NCI-H446 (cell line): ENCODE measurements at regions not wholly inside any gene's neighbourhood (a gene's known extent, or its start where the extent isn't known, plus 50 kb on each side); places are given as distances from the start of the nearest gene placed in this dataset.
A peak's percentile ranks its signal among the peaks of the same experiment; 100 is the strongest.
"Not testable (repeated sequence)": the region's sequence is repeated elsewhere in the genome, so short reads cannot be mapped to it uniquely, and the experiment has no call there.

Experiments used
- DNase-seq, 2 experiments: peaks; one replicate each; lab custom pipeline; 2025; lab: John Stamatoyannopoulos, UW

DNA sequence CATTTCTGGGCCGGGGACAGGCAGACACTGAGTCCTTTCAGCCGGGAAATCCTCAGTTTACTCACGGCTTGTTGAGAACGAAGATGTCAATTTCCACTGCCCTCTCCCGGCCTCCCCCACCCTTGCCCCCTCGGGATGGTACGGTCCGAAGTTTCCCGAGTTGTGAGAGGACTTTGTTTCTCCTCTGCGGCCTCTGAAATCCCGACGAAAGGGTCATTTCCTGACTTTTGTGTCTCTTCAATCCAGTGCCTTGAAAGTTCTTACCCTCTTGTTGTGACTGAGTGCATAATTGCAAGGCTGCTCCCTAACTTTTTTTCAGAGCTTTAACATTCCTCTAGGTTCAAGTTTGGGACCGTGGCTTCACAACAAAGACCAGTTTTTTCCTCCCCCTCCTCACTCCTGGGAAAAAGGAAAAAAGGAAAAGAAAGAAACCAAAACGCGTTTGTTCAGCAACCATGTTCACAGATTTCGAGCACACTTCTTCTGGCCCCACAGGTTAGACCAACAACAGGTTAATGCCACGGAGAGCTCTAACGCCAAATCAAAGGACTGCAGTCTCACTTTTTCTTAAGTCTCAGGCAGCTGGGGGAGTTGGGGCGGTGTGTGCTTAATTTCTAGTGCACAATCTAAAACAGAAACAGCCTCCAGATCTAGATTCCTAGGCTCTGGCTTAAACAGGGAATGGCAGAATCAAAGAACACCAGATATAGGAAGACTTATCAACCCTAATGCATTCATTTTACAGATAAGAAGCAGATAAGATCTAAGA is 138.9 kb downstream of the TMCO5A start:
- DNase-seq = no peak

DNA sequence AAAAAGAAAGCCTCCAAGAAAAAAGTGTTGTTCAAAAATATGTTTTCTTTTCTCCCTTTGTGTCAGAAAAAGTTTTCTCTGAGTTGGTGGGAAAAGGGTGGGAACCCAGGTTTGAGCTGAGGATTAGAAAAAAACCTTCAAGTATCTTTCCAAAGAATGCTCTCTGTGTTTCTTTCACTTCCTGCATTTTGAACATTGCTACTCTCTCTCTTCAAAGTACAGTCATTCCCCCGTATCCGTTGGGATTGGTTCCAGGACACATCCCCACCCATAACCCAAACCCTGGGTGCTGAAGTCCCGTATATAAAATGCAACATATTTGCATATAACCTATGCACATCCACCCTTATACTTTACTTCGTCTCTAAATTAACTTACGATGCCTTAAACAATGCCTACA is 139.6 kb downstream of the TMCO5A start:
- DNase-seq = no peak

DNA sequence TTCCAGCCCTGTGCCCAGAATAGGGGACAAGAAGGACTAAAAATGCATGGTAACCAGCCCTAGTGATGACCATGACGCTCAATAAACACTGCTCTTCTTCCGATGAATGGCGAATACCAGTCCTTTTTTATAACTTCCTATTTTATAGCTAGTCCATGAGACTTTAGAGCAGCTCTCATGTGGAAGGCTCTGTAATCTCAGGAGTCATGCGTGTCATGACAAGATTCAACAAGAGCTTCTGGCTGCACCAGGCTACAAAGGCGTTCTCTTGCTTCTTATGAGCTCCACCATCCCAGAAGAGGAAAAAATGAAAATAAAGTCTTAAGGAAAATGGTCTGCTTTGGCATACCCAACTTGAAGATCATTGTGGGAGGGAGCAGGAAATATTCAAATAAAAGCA is 141.0 kb downstream of the TMCO5A start:
- DNase-seq = no peak

DNA sequence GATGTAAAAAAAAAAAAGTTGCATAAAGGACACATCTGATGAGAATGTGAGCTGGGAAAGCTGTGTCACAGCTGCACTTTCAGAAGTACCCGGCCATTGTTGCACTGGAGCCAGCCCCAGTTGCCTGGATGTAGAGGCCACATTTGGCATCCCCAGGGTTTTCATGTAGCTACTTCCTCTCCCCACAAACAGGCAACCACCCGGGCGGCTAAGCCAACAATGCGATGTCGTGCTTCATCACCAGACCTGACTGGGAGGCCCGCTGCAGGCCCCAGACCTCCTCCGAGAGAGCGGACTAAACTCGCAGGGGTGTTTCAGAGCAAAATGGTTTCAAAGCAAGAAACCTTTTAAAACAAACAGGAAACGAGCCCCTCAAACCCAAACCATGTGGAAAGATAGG is 142.3 kb downstream of the TMCO5A start:
- no peak for DNase-seq

DNA sequence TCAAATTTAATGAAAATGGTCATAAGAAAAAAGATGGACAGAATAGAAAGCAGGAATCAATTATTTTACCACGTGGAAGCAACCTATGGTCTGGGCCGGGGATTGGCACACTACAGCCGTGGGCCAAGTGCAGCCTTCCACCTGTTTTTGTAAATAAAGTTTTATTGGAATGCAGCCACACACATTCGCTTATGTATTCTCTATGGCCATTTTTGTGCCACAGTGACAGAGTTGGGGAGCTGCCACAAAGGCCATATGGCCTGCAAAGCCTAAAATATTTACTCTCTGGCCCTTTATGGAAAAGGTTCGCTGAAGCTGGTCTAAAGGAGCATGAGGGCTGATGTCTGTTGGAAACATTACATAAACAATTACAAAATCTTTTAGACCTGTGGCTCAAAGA is 144.8 kb downstream of the TMCO5A start:
- DNase-seq = peak in 1 of 2 experiments; percentile 8

DNA sequence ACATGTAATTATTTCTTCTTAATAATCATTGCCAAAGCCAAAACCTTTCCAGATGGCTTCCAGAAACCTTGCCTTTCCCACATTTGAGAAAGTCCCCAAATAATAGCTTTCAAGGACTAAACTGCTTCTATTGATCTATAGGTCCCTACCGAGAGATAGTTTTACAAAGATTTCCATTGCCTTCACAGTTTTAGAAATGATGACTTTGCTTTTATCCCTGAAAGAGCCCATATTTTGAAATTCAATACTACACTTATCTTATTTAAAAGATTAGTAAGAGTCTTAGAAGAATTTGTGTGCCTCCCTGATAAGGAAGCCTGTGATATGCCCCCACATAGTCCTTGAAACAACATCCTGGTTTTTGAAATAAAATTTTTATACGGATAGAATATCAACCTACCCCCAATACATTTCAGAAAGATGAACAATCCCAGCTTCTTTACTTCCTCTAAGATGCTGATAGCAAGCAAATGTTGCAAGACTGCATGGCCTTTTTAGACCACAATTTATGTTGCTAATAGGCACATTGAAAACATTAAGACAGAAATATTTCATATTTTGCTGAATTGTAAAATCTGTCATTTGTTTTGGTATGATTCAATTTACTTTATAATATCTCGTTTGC is 146.3 kb downstream of the TMCO5A start:
- no peak for DNase-seq

DNA sequence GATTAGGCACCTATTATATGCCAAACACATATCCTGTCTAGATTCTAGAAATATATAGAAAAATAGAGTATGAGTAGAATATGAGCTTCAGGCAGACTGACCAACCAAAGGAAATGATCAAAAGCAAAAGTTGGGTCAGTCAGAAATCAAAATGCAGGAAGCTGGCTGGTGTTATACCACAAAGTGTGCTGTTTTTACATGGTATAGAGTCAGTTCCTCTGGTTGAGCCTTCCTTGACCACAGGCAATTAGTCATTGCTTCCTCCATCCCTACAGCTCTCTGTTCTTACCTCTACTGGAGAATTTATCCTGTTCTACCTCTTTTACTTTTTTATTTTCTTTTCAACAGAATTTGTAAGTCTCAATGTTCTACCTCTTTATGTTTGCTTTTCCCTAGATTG is 149.8 kb downstream of the TMCO5A start:
- DNase-seq = no peak

DNA sequence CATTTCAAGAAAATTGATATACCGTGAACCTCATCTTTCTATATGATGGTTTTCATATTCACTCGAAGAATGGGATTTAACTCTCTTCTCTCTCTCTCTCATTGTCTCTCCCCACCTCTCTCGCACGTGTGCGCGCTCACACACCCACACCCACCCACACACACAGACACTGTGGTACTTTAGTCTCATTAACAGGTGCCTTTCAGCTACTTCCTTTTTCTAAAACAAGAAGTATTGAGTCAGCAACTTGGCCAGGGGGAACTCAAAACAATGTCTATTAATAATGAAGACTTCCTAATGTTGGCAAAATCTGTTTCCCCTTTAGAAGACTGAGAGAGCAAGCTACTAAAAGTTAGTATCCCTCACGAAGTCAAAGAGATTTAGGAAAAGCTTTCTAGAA is 150.7 kb downstream of the TMCO5A start:
- DNase-seq = no peak

DNA sequence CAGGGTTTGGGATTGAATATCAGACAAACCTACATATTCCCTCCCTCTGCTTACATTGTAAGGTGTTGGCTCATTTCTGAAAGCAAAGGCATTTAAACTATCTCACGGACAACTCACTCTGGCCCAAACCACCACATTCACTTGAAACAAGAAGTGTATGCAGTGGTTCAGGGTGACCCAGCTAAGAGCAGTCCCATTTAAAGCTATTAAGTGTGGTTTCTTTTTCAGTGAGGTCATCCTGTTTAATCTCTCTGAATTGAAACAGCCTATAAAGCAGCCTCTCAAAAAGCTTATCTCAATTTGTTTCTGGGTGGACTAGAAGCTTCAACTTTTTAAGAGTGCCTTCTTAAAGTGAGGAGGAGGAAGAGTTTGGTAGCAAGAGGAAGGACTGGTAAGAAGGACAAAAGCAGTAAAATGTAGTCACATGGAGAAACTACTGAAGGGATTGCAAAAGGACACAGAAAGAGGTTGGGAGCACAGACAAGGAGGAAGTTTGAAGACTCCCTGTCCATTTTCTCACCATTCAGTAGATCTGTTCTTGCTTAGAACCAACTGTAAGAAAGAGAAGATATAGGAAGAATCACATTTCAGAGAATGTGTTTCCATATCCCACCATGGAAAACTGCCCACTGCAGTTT is 151.6 kb downstream of the TMCO5A start:
- no peak for DNase-seq

DNA sequence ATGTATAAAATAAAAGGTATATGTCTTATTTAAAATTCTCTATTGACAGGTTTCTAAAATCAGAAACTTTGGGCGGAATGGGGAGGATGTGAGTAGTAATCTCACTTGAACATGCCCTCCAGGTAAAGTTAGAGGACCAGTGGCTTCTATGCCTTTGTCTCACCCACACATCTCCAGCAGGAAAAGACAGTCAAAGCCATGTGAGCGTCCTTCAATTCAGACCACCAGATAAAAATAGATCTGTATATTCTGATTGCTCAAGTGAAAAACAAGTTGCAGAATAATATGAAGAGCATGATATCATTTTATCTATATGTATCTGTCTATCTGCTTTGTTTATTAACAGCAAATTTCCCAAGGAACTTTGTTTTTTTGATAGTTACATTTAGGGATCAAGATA is 152.2 kb downstream of the TMCO5A start:
- no peak for DNase-seq

DNA sequence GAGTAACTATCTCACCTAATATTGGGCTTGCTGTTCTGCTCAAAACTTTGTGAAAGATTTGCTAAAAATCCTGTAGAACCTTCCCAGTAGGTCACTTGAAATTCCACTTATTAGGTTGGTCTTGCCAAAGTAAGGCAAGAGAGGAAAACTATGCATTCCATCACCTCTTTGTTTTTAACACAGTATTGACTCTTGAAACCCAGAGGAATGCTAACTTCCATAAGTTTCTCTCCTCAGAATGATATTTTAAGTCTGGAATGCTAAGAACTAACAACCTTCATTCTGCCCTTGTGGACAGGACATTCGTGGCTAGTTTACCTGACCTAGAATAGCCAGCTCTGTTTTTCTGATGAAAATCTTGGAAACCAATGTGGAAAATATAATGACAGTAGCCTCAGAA is 154.5 kb downstream of the TMCO5A start:
- no peak for DNase-seq

DNA sequence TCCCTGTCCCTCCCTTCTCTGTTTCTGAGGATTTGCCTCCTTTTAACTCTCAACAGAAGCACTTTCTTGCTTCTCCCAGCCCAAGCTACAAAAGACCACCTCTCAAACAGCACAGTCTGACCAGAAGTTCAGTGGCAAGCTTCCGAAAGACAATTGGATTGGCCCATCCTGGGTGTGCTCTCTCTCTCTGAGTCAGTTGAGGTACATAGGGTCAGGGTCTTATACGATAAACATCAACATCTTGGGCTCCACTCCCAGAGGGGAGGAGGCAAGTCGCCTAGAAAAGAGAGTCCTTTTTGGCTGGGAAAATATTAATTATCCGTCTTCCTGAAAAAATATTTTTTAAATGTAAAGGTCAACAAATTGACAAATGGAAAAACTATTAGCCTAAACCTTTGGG is 155.8 kb downstream of the TMCO5A start:
- no peak for DNase-seq

DNA sequence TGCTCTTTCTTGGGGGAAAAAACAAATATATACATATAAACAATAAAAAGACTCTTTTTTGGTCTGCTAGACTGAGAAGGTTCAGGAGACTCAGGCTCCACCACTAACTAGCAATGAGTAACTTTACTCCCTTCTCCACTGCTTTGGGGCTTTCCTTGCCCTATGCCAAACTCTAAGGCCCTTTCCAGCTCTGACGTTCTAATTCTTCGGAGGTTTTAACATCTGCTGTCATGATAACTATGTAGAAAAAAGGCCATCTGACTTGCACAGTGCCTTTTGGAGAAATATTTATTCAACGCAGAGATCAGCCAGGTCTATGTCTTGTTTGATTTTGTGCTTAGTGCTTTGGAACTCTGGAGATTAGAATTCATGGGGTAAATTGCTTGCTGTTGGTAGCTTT is 156.2 kb downstream of the TMCO5A start:
- DNase-seq = no peak

DNA sequence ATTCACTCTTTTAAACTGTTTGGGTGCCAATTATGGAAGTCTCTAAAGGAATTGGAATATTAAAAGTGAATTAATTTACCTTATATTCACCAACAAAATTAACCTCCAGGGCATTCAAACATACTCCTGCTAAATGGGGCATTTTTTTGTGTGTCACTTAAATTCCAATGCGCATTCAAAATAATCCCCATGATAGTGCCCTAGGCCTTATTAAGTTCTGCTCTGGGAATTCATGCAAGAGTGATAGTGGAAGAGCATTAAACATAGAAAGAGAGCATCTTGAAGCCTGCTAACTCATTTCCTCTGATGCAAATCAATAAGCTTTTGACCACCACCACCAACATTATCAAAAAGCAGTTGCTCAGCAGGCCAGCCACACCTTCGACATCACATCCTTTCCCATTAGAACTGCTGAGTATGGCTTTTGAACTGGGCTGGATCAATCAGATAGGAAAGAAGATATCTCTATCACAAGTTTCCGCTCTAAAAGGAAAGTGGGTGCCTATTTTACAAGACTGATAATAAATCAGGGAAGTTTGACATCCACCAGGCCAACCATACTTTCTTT is 156.7 kb downstream of the TMCO5A start:
- DNase-seq = no peak

DNA sequence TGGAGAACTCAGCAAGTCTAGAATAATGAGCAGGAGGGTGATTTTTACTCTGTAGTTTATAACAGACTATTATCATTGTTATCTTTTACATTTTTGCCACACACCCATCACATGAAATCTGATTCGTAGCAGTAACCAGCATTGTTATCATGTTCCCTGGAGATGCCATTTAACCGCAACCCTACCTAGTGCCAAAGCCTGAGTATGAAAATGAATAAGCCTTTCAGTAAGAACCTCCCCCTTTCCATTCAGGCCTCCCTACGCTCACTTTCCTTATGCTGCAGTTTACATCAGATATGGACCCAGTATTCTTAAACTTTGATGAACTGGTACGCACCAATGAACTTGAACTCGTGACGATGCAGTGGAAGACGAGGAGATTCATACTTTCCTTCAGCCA is 158.7 kb upstream of the SPRED1 start:
- no peak for DNase-seq

DNA sequence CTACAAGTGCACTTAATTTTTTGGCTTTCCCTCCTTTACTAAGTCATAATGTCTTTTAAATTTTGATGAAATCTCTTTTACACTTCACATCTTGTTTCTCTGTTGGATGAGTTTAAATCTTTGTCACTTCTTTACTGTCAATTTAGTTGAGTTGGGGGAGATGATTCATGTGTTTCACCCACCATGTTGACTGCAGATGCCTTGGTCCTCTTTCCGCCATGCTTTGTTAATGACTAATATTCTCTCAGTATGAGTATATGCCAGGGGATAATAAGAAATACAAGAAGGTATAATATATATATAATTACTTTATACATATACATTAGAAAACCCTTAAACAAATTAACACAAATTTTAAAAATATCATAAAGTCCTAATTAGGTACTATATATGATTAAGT is 149.7 kb upstream of the SPRED1 start:
- DNase-seq = no peak

DNA sequence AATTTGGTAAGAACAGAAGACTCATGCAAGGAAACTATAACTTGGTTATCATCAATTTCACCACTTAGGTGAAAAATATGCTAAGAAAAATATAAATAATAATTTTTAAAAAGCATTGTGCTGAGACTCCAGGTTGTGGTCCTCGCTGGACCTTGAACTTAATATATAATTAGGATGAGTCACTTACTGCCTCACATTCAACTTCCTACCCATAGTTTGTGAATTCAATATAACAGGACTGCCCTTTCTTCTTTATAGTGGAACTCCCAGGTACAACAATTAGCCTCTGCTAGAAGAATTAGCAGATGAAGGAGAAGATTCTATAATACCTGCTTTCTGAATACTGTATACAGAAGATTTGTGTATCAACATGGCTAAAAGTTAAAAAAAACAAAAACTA is 149.1 kb upstream of the SPRED1 start:
- no peak for DNase-seq

DNA sequence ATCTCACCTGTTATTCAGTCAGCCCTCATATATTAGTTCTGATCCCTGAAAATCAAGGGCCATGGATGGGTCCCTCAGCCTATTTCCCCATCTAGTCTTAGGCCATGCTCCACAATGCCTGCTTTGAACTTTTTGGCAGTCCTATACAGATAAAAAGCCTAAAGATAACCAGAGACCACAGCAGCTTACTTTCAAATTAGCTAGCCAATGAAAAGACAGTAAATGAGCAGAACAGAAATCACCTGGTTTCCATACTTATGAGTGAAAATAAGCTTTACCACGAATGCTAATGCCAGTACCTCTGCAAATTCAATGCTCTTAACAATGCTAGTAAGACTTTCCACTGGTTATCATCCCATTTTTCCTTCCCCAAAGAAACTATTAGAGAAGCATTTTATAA is 141.6 kb upstream of the SPRED1 start:
- no peak for DNase-seq

DNA sequence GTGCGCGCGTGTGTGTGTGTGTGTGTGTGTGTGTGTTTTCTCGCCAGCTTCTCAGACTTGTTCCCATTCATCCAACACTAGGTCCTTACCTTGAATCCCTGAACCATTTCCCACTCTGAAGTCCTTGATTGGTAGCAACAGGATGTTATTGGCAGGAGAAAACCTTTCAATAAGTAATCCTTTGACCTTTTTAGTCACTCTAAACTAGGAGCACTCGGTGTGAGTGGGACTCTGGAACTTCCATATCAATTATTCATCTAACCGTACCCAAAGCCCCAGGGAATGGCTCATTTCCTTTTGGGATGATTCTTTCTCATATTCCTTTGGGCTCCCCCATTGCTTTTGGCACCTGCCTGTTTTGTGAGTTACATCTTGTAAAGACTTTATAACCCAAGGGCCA is 140.2 kb upstream of the SPRED1 start:
- DNase-seq = no peak

DNA sequence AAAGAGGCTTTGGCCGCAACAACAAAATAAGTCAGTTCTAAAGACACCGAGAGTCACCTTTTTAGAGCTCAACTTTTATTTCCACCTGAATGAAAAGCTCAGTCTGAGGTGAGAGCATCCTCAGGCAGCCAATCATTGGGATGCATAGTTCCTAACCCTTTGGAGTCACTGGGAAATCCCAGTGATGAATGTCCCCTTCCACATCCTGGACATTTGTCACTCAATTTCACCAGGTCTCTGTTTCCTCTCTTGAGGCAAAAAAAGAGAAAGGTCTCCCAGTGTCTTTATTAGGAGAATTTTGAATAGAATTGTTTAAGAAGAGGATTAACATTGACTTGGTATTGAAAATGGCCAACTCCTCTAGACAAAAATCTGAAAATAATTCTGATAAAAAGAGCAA is 137.5 kb upstream of the SPRED1 start:
- no peak for DNase-seq

DNA sequence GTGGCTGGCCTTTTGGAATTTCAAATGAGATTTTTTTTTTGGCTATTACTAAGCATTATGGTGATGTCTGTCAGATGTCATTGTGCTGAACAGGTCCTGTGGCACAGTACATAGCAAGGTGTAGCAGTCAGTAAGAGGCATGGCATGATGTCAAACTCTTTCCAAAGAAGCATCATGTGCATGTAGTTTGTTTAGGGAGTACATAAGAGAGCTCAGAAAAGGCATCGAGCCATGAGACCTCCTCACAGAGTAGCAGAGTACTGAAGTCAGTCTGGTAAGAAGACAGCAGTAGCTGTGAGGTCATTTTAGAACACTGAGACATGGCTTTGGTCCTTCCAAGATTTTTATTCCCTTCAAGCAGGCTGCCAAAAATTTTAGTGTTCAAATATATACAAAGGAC is 134.9 kb upstream of the SPRED1 start:
- DNase-seq = no peak

DNA sequence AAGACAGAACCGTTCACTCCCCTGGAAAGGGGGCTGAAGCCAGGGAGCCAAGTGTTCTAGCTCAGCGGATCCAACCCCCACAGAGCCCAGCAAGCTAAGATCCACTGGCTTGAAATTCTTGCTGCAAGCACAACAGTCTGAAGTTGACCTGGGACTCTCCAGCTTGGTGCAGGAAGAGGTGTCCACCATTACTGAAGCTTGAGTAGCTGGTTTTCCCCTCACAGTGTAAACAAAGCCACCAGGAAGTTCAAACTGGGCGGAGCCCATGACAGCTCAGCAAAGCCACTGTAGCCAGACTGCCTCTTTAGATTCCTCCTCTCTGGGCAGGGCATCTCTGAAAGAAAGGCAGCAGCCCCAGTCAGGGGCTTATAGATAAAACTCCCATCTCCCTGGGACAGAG is 132.8 kb upstream of the SPRED1 start:
- not testable (repeated sequence) for DNase-seq

DNA sequence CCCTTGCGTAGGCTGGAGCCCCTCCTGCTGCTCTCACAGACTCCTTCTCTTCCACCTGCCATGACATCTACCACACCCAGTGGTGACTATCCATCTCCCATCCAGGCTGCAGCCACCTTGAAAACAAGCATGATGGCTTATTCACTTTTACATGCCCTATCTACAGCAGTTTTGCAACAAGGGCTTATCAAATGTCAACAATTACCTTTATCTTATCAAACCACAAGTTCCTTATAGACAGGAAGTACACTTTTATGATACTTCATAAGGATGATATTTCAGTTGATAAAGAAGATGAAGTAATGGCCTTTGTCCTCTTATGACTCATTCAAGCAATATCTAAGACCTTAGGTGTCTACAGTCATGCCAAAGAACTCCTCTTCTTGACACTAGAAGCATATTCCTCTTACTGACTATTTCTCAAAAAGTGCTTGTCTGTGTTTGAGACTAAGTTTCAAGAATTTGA is 125.3 kb upstream of the SPRED1 start:
- DNase-seq = no peak
